Choroid plexus epithelial cell (primary cell): ENCODE measurements at regions not wholly inside any gene's neighbourhood (a gene's known extent, or its start where the extent isn't known, plus 50 kb on each side); places are given as distances from the start of the nearest gene placed in this dataset.

Experiments
- DNase-seq: peaks from one replicate; pipeline ENCODE4 v3.0.0-alpha.2; 2010; ENCODE audit warnings: low read depth
- H3K4me3 ChIP-seq: 2 replicates; pipeline ENCODE4 v1.5.1; 2011; ENCODE audit warnings: low read depth, mild to moderate bottlenecking, control low read depth, low read length, moderate library complexity
- TF ChIP-seq, protein P1 (sequence below): conservative IDR thresholded peaks from 2 replicates; pipeline ENCODE4 v1.5.1; 2011; ENCODE audit warnings: low read depth, mild to moderate bottlenecking, control low read depth, inconsistent platforms, low read length, moderate library complexity

DNA sequence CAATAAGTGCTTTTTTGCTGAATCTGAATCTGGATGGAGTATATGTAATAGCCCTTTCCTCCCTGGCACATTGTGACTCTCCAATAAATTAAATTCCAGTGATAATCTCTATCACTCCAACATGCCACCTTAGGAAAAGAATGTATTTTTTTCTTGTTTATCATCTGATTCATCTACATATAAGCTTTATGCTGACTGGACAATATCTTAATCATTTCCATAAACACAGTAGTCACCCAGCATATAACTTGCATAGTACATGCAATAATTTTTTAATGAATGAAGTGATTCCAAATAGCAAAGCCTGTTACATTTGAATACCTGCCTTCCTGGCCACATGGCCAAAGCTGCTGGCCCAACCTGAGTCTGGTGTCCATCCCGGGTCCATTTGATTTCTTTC lies 477.6 kb upstream of the USP24 start:
- H3K4me3 ChIP-seq = no peak overlapping the region
- DNase-seq = no peak
- TF ChIP-seq, protein P1, sequence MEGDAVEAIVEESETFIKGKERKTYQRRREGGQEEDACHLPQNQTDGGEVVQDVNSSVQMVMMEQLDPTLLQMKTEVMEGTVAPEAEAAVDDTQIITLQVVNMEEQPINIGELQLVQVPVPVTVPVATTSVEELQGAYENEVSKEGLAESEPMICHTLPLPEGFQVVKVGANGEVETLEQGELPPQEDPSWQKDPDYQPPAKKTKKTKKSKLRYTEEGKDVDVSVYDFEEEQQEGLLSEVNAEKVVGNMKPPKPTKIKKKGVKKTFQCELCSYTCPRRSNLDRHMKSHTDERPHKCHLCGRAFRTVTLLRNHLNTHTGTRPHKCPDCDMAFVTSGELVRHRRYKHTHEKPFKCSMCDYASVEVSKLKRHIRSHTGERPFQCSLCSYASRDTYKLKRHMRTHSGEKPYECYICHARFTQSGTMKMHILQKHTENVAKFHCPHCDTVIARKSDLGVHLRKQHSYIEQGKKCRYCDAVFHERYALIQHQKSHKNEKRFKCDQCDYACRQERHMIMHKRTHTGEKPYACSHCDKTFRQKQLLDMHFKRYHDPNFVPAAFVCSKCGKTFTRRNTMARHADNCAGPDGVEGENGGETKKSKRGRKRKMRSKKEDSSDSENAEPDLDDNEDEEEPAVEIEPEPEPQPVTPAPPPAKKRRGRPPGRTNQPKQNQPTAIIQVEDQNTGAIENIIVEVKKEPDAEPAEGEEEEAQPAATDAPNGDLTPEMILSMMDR = no peak

DNA sequence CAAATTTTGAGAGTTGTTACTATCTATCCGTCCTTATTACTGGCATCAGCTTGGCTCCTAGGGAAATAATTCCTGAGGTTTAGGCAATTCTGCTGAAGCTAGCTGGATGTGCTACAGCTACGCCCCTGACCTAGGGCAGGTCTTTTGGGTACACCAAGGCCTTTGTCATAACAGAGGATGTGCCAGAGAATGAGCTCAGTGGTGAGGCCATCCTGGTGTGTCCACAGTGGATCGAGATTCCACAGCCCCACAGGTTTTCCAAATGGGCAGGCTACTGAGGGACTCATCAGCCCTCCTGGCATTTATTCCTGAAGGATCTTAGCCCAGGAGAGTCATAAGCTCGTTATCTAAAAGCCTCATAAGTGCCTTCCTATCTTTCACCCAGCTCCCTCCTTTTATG lies 475.2 kb upstream of the USP24 start:
- no peak for DNase-seq
- TF ChIP-seq, protein P1 = no peak
- H3K4me3 ChIP-seq = no peak overlapping the region

DNA sequence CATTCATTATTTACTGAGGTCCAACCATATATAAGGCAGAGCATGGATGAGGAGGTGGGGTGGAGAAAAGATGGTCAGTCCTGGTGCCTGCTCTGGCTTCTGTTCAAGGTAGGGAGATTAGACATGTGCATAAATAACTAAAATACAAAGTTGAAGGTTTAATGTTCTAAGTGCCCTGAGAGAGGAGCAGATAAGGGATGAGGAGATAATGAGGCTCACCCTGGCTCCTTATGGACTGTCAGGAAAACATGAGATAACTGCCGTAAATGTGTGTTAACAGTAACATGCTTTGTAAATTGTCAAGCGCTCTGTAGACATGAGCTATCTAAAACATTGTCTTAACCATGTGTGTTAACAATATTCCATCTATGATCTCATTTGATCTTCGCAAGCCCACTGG lies 474.6 kb upstream of the USP24 start:
- DNase-seq = no peak
- H3K4me3 ChIP-seq = no peak overlapping the region
- TF ChIP-seq, protein P1 = no peak

DNA sequence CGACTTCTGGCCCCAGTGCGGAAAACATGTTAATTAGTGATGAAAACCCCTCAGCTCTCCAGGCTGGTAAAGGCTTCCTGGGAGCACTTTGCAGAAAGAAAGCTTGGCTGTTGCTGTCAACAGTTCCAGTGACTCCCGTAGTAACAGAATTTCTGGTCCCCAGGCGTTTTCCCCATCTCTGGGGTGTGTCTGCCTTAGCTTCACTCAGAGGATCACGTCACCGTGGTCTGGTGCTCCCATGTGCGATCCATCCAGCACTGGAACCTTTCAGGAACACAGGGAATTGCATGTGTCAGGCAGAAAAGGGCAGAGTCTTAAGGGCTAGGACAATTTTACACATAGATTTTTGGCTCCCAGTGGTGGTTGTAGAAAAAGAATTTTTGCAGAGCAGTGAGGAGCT lies 470.4 kb upstream of the USP24 start:
- H3K4me3 ChIP-seq = no peak overlapping the region
- TF ChIP-seq, protein P1 = no peak
- no peak for DNase-seq

DNA sequence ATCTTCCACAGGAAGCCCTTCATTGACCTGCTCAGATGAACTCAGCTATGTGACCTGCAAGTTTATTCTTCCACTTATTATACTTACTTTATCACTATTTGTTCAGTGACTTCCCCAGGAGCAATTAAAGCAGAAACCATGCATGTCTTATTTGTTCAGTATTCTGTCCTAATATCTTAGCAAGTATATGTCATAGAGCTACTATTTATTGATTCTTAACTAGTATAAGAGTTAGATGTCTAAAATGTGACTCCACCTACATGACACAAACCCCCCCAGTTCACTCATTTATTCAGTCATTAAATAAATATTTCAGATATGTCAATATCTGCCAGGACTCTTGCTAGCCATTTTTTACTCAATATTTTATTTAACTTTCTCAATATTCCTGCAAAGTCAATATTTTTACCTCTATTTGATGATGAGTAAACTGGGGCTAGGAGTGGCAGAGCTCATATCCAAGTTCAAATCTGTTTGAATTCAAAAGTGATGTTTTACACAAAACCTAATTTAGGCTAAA lies 469.0 kb upstream of the USP24 start:
- DNase-seq = no peak
- H3K4me3 ChIP-seq = no peak overlapping the region
- TF ChIP-seq, protein P1 = no peak

DNA sequence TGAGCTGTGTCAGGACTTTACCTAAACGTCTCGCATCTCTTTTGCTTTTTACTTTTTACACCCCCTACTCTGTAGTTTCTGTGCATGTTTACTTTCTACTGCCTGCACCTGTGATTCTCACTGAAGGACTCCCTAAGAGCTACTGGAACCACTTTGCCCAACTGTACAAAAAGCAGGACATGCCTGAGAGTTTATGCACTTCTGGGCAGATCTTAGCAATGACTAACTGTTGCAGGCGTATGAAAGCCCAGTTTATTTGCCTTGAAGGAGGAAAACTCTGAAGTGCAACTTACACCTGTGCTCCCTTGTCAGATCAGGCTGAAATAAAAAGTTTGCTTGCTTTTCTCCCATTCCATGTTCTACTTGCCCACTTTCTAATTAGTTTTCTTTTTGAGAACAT lies 467.0 kb upstream of the USP24 start:
- TF ChIP-seq, protein P1 = no peak
- DNase-seq = no peak
- no peak overlapping the region for H3K4me3 ChIP-seq

DNA sequence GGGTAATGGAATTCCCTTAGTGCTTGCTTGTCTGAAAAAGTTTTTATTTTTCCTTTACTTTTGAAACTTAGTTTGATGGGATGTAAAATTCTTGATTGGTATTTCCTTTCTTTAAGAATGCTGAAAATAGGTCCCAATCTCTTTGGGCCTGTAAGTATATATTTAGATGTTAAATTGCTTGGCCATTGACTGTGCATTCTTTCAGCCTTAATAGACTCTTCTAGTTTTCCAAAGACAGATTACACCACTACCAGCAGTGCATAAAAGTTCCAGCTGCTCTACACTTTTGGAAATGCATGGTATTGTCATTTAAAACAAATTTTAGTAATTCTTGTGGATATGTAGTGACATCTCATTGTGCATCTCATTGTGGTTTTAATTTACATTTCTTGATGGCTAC lies 464.8 kb upstream of the USP24 start:
- no peak for DNase-seq

More for the DNA sequence above, 464.8 kb upstream of the USP24 start:
- no peak overlapping the region for H3K4me3 ChIP-seq
- TF ChIP-seq, protein P1 = no peak
